ENCODE measurements at regions not wholly inside any gene's neighbourhood (a gene's known extent, or its start where the extent isn't known, plus 50 kb on each side); places are given as distances from the start of the nearest gene placed in this dataset.

- CTCF ChIA-PET: no interaction called here
- H4K20me1 ChIP-seq (ENCODE audit: insufficient read depth): no peaks in the 10 kb centered on the region
- H3K4me2 ChIP-seq: no peak overlapping the region
- POLR2A ChIA-PET (ENCODE audit: unreplicated experiment): no interaction called here
- H3K9me2 ChIP-seq (ENCODE audit: insufficient read depth): no peaks in the 10 kb centered on the region; the same call in 1 of the 2 replicates
- intact Hi-C loops (cut with micrococcal nuclease; ENCODE audit: unreplicated experiment): no loop called here
- H3K4me3 ChIP-seq: no peak overlapping the region
- H3K36me3 ChIP-seq (ENCODE audit: low read depth): no peaks in the 10 kb centered on the region
- H2AFZ ChIP-seq: no peak overlapping the region
- no peak overlapping the region for H3K27ac ChIP-seq
- peaks cover 92% of the 10 kb centered on the region for H3K27me3 ChIP-seq (ENCODE audit: insufficient read depth, low read depth)
- H3F3A ChIP-seq (ENCODE audit: insufficient read depth, low read depth): no peaks in the 10 kb centered on the region
- no peaks in the 10 kb centered on the region for H3K4me1 ChIP-seq (replicated peaks; ENCODE audit: insufficient read depth)
- DNase-seq: no peak
- no TSS peak for BruUV-seq (replicated peaks)
- no peaks in the 10 kb centered on the region for H3K9me3 ChIP-seq (ENCODE audit: insufficient read depth, low read depth)
- no peaks in the 10 kb centered on the region for H3K79me2 ChIP-seq (ENCODE audit: low read depth)
- TF ChIP-seq CTCF (conservative IDR thresholded peaks at IDR 0.05) (no peak), EZH2 (IDR thresholded peaks at IDR 0.05; ENCODE audit: low read depth) (no peak)
These were observed 71.6 kb upstream of the SYN2 start for GRCh38 chr3:11932636-11933035.

DNA sequence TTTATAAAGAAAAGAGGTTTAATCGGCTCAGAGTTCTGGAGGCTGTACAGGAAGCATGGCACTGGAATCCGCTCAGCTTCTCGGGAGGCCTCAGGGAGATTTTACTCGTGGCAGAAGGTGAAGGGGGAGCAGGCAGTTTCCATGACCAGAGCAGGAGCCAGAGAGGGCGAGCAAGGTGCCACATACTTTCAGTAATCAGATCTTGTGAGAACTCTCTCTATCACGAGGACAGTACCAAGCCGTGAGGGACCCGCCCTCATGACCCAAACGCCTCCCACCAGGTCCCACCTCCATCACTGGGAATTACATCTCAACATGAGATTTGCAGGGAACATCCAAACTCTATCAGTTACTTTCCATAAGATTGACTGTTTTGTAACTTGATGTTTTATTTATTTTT lies 70.7 kb upstream of the SYN2 start:
- Histone ChIP-seq H3K4me1 (replicated peaks; ENCODE audit: insufficient read depth) (no peaks in the 10 kb centered on the region), H3K4me3 (no peak overlapping the region), H3K27me3 (ENCODE audit: insufficient read depth, low read depth) (peaks cover 92% of the 10 kb centered on the region), H4K20me1 (ENCODE audit: insufficient read depth) (no peaks in the 10 kb centered on the region), H3K9me3 (ENCODE audit: insufficient read depth, low read depth) (no peaks in the 10 kb centered on the region), H3K9me2 (ENCODE audit: insufficient read depth) (no peaks in the 10 kb centered on the region; the same call in 1 of the 2 replicates), H3K79me2 (ENCODE audit: low read depth) (no peaks in the 10 kb centered on the region), H2AFZ (no peak overlapping the region), H3K27ac (no peak overlapping the region), H3F3A (ENCODE audit: insufficient read depth, low read depth) (no peaks in the 10 kb centered on the region), H3K4me2 (no peak overlapping the region), H3K36me3 (ENCODE audit: low read depth) (no peaks in the 10 kb centered on the region)
- CTCF ChIA-PET: no interaction called here
- no TSS peak for BruUV-seq (replicated peaks)
- DNase-seq: no peak
- TF ChIP-seq CTCF (conservative IDR thresholded peaks at IDR 0.05) (no peak), EZH2 (IDR thresholded peaks at IDR 0.05; ENCODE audit: low read depth) (no peak)
- POLR2A ChIA-PET (ENCODE audit: unreplicated experiment): no interaction called here
- intact Hi-C loops (cut with micrococcal nuclease; ENCODE audit: unreplicated experiment): no loop called here

- DNase-seq: peak in 1 of 2 experiments; percentile 3
- H3K79me2 ChIP-seq (ENCODE audit: low read depth): no peaks in the 10 kb centered on the region
- CTCF ChIA-PET: interaction anchor here (0.6 kb wide), 1 partner anchor 416 kb away, joined by 3 read pairs; no protein-coding TSS in a partner anchor
These were observed 60.0 kb upstream of the SYN2 start for GRCh38 chr3:11944052-11944673.

More at GRCh38 chr3:11944052-11944673, 60.0 kb upstream of the SYN2 start:
- Histone ChIP-seq H3K9me3 (ENCODE audit: insufficient read depth, low read depth) (no peaks in the 10 kb centered on the region), H3K36me3 (ENCODE audit: low read depth) (no peaks in the 10 kb centered on the region), H3K27me3 (ENCODE audit: insufficient read depth, low read depth) (peaks cover 71% of the 10 kb centered on the region), H3K9me2 (ENCODE audit: insufficient read depth) (no peaks in the 10 kb centered on the region), H4K20me1 (ENCODE audit: insufficient read depth) (no peaks in the 10 kb centered on the region), H2AFZ (no peak overlapping the region), H3K4me3 (no peak overlapping the region), H3F3A (ENCODE audit: insufficient read depth, low read depth) (no peaks in the 10 kb centered on the region), H3K4me1 (replicated peaks; ENCODE audit: insufficient read depth) (no peaks in the 10 kb centered on the region), H3K27ac (no peak overlapping the region), H3K4me2 (no peak overlapping the region)
- intact Hi-C loops (cut with micrococcal nuclease; ENCODE audit: unreplicated experiment): no loop called here
- TF ChIP-seq CTCF (conservative IDR thresholded peaks at IDR 0.05) (peak; percentile 59; the same call in 1 of the 2 replicates), EZH2 (IDR thresholded peaks at IDR 0.05; ENCODE audit: low read depth) (no peak)
- POLR2A ChIA-PET (ENCODE audit: unreplicated experiment): no interaction called here
- no TSS peak for BruUV-seq (replicated peaks)

All from PC-9 (cell line).